SKM-1 (cell line): ENCODE measurements at regions not wholly inside any gene's neighbourhood (a gene's known extent, or its start where the extent isn't known, plus 50 kb on each side); places are given as distances from the start of the nearest gene placed in this dataset.
"Not testable (repeated sequence)": the region's sequence is repeated elsewhere in the genome, so short reads cannot be mapped to it uniquely, and the experiment has no call there.

Experiments
- DNase-seq: peaks from one replicate; lab custom pipeline; 2025; ENCODE audit not compliant: unreplicated experiment; lab: John Stamatoyannopoulos, UW

- DNase-seq: no peak
These were observed 535.2 kb upstream of the PCDH20 start for GRCh38 chr13:61950828-61951227.

- DNase-seq: no peak
These were observed 528.8 kb upstream of the PCDH20 start for GRCh38 chr13:61944329-61944929.

GRCh38 chr13:61935710-61936109, 520.1 kb upstream of the PCDH20 start:
- no peak for DNase-seq

GRCh38 chr13:61927648-61928047, 512.0 kb upstream of the PCDH20 start:
- no peak for DNase-seq

- DNase-seq: no peak
These were observed 503.2 kb upstream of the PCDH20 start for GRCh38 chr13:61918841-61919240.

- no peak for DNase-seq
These were observed 500.8 kb upstream of the PCDH20 start for GRCh38 chr13:61916483-61916882.

- DNase-seq: no peak
These were observed 497.5 kb upstream of the PCDH20 start for GRCh38 chr13:61913183-61913582.

- no peak for DNase-seq
These were observed 493.4 kb upstream of the PCDH20 start for GRCh38 chr13:61908906-61909615.

GRCh38 chr13:61905054-61905453, 489.4 kb upstream of the PCDH20 start:
- DNase-seq: no peak

GRCh38 chr13:61901946-61902541, 486.4 kb upstream of the PCDH20 start:
- no peak for DNase-seq

GRCh38 chr13:61900033-61900432, 484.4 kb upstream of the PCDH20 start:
- no peak for DNase-seq

GRCh38 chr13:61898207-61898606, 482.6 kb upstream of the PCDH20 start:
- DNase-seq: no peak

GRCh38 chr13:61891401-61891800, 475.8 kb upstream of the PCDH20 start:
- DNase-seq: no peak

GRCh38 chr13:61884830-61885229, 469.2 kb upstream of the PCDH20 start:
- no peak for DNase-seq

GRCh38 chr13:61880578-61881283, 465.1 kb upstream of the PCDH20 start:
- no peak for DNase-seq

GRCh38 chr13:61878565-61878964, 462.9 kb upstream of the PCDH20 start:
- not testable (repeated sequence) for DNase-seq

GRCh38 chr13:61874970-61875579, 459.4 kb upstream of the PCDH20 start:
- no peak for DNase-seq

- no peak for DNase-seq
These were observed 458.1 kb upstream of the PCDH20 start for GRCh38 chr13:61873717-61874116.

- DNase-seq: no peak
These were observed 441.5 kb upstream of the PCDH20 start for GRCh38 chr13:61857198-61857597.

- no peak for DNase-seq
These were observed 436.5 kb upstream of the PCDH20 start for GRCh38 chr13:61852116-61852619.

GRCh38 chr13:61850794-61851193, 435.1 kb upstream of the PCDH20 start:
- no peak for DNase-seq
